Muscle layer of colon (tissue), 2 donors: ENCODE measurements at regions not wholly inside any gene's neighbourhood (a gene's known extent, or its start where the extent isn't known, plus 50 kb on each side); places are given as distances from the start of the nearest gene placed in this dataset.

Experiments used
- H3K27ac ChIP-seq: one replicate; pipeline ENCODE4 v1.7.0; 2013; ENCODE audit warnings: low read depth, mild to moderate bottlenecking, low read length, moderate library complexity
- H3K27me3 ChIP-seq, 2 donors: one replicate each; pipeline ENCODE4 v1.7.0; 2013; ENCODE audit warnings: low read length in 2 of 2, mild to moderate bottlenecking in 2 of 2; ENCODE audit not compliant: insufficient read depth in 2 of 2, control insufficient read depth in 1 of 2
- H3K36me3 ChIP-seq: one replicate; pipeline ENCODE4 v1.7.0; 2013; ENCODE audit warnings: mild to moderate bottlenecking, low read length; ENCODE audit not compliant: insufficient read depth
- H3K4me1 ChIP-seq: one replicate; pipeline ENCODE4 v1.7.0; 2013; ENCODE audit warnings: mild to moderate bottlenecking, low read length; ENCODE audit not compliant: insufficient read depth
- H3K4me3 ChIP-seq, 2 donors: one replicate each; pipeline ENCODE4 v1.7.0; 2013; ENCODE audit warnings: low read length in 2 of 2, low read depth in 1 of 2, mild to moderate bottlenecking in 1 of 2, moderate library complexity in 1 of 2
- H3K9ac ChIP-seq: one replicate; pipeline ENCODE4 v1.7.0; 2013; ENCODE audit warnings: low read length
- H3K9me3 ChIP-seq: one replicate; pipeline ENCODE4 v1.7.0; 2013; ENCODE audit warnings: mild to moderate bottlenecking, low read length
- donor health status: abdominal sarcoma.
- donor health status: Adenocarcinoma of cecum.

DNA sequence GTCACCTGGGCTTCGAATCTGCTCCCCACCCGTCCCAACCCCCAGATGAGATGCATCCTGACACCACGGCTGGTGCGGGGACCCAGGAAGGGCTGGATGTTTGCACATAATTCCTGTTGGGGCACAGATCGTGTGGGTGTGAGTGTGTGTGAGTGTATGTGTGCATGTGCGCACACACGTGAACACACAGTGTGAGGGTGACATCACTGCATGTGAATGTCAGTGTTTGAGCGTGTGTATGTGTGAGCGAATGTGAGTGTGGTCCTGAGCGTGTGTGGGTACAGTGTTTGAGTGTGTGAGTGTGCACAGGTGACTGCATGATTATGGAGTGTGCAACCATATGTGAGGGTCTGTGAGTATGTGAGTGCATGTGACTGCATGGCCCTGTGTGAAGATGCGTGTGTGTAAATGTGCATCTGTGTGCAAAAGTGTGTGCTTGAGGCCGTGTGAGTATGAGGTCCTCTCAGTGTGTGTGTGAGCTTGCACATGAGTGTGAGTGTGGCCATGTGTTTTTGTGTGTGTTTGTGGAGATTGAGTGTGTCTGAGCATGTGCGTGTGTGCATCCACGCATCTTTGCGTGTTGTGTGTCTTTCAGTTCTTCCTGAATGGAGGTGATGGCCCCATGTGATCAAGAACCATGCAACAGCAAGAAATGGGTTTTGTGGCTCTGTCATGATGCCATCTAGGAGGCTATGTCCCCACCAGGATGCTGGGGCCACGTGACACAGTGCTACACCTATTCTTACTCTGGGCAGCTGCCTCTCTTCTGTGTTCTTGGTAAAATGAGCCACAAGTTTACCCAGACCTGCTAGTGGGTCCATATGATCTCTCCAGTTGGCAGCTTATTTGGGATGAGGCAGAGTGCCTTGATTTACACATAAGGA is 70.5 kb upstream of the GCSH start:
- no peaks in the 10 kb centered on the region for H3K27me3 ChIP-seq
- no peaks in the 10 kb centered on the region for H3K4me1 ChIP-seq
- H3K9ac ChIP-seq = no peak overlapping the region
- no peak overlapping the region for H3K27ac ChIP-seq
- H3K4me3 ChIP-seq = no peak overlapping the region
- H3K9me3 ChIP-seq = no peaks in the 10 kb centered on the region
- H3K36me3 ChIP-seq = no peaks in the 10 kb centered on the region

DNA sequence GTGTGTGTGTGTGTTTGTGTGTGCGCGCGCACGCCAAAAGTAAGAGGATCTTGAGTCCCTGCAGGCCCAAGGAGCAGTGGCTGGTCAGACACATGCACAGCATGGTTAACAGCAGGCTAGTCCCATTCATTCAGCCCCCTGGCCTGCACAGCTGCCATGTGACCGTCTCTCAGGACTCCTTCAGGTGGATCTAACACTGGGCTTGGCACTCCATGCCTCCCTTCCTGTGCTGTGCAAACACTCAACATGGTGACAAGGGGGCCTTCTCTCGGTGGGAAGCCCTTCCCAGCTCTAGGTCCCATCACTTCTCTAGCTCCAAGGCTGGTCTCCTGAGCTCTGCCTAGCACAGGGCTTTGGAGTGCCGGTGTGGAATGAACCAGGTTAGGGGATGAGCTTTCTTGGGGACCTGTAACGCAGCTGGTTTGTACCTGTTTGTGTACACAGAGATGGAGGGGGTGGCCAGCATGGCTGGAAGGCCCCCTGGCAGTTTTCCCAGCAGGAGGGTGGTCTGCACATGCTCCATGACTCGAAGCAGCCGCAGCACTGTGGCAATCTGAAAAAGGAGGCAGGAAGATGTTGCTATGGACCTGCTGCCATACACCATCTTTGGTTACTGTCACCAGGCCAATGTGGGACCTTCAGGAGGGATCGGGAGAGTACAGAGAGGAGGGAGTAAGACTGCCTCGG is 69.4 kb upstream of the GCSH start:
- Histone ChIP-seq H3K4me3 (no peak overlapping the region), H3K9me3 (no peaks in the 10 kb centered on the region), H3K9ac (no peak overlapping the region), H3K27ac (no peak overlapping the region), H3K4me1 (no peaks in the 10 kb centered on the region), H3K36me3 (no peaks in the 10 kb centered on the region), H3K27me3 (no peaks in the 10 kb centered on the region)

DNA sequence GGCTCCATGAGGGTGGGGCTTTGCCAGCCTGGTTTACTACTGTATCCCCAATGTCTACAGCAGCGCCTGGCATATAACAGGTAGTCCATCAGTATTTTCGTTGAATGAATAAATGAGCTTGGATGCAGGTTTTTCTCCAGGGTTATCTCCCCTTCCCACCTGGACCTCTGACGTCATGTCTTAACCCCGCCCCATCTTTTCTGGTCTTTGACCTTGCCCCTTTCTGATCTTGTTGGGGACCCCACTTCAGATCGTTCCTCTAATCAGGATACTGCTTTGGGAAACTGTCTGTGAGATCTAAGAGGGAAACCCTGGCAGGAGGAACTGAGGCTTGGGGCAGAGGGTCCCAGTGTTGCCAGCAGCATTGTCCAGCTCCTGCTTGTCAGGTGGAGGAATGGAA is 68.8 kb upstream of the GCSH start:
- Histone ChIP-seq H3K4me3 (no peak overlapping the region), H3K4me1 (no peaks in the 10 kb centered on the region), H3K27me3 (no peaks in the 10 kb centered on the region), H3K9me3 (no peaks in the 10 kb centered on the region), H3K9ac (no peak overlapping the region), H3K27ac (no peak overlapping the region), H3K36me3 (no peaks in the 10 kb centered on the region)

DNA sequence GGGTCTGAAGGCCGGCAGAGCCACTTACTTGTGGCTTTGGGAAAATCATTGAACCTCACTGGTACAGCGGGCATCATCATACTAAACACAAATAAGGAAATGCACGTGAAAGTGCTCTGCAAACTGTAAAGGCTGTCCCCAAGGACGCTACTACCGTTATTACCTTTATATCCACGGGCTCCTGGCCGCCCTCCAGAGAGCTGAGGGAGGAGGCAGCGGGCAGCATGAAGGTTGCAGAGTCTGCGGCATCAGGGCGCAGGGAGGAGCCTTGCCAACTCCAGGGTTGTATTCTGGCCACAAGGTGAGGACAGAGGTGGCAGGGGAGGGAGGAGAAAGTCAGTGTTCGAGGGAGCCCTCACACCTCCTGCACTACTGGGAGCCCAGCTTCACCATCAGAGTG is 68.3 kb upstream of the GCSH start:
- no peaks in the 10 kb centered on the region for H3K4me1 ChIP-seq
- H3K27ac ChIP-seq = no peak overlapping the region
- no peaks in the 10 kb centered on the region for H3K9me3 ChIP-seq
- no peaks in the 10 kb centered on the region for H3K27me3 ChIP-seq
- no peaks in the 10 kb centered on the region for H3K36me3 ChIP-seq
- no peak overlapping the region for H3K9ac ChIP-seq
- no peak overlapping the region for H3K4me3 ChIP-seq

DNA sequence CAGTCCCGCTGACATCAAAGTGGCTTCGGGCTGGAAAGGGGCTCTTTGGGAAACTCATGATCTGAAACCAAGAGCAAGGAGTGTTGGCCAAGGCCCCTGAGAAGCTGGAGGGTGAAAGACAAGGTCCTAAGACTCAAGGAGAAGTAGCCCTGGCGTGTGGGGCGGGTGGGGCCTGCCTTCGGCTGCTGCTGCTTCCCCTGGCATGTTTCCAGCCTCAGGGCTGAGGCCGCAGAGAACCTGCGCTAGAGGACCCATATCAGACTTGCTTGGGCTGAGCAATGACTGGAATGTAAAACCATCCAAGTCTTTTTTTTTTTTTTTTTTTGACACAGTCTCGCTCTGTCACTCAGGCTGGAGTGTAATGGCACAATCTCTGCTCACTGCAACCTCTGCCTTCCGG is 67.5 kb upstream of the GCSH start:
- Histone ChIP-seq H3K9ac (no peak overlapping the region), H3K27me3 (no peaks in the 10 kb centered on the region), H3K36me3 (no peaks in the 10 kb centered on the region), H3K27ac (no peak overlapping the region), H3K4me1 (no peaks in the 10 kb centered on the region), H3K9me3 (no peaks in the 10 kb centered on the region), H3K4me3 (no peak overlapping the region)

DNA sequence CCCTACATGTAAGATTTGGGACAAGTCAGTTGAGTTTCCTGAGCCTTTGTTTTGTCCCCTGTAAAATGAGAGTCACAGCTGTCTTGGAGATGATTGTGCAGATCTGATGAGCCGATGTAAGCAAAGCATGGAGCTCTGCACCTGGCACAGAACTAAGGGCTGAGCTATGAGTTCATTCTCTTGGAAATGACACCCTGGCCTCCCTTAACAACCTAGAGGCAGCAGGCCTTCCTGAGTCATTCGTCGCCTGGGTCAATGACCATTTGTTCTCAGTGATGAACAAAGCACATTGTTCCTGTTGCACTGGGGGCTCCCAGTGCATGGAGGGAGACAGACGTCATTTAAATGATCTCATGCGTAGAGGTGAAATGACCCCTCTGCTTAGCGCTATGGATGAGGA is 62.8 kb upstream of the GCSH start:
- Histone ChIP-seq H3K4me1 (no peaks in the 10 kb centered on the region), H3K27me3 (no peaks in the 10 kb centered on the region), H3K9ac (no peak overlapping the region), H3K27ac (no peak overlapping the region), H3K4me3 (no peak overlapping the region), H3K9me3 (no peaks in the 10 kb centered on the region), H3K36me3 (no peaks in the 10 kb centered on the region)

DNA sequence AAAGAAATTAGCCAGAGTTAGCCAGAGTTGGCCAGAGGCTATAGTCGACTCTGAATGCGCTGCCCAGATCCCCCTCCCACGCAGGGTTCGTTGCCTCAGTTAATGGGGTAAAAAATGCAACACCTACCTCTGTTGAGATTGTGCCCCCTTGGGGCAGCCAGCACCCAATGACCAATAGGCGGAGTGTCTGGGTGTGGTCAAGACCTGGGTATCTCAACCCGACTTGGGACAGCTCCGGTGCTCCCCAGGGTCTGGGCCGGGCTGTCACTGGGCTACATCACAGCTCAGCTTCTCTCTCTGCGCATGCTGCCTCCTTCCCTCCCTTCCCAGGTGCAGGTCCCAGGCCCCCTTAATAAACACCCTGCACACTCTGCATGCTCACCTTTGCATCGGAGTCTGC is 59.6 kb upstream of the GCSH start:
- no peak overlapping the region for H3K4me3 ChIP-seq
- H3K9ac ChIP-seq = no peak overlapping the region
- H3K27me3 ChIP-seq = no peaks in the 10 kb centered on the region
- no peaks in the 10 kb centered on the region for H3K4me1 ChIP-seq
- H3K36me3 ChIP-seq = no peaks in the 10 kb centered on the region
- no peak overlapping the region for H3K27ac ChIP-seq
- H3K9me3 ChIP-seq = no peaks in the 10 kb centered on the region

DNA sequence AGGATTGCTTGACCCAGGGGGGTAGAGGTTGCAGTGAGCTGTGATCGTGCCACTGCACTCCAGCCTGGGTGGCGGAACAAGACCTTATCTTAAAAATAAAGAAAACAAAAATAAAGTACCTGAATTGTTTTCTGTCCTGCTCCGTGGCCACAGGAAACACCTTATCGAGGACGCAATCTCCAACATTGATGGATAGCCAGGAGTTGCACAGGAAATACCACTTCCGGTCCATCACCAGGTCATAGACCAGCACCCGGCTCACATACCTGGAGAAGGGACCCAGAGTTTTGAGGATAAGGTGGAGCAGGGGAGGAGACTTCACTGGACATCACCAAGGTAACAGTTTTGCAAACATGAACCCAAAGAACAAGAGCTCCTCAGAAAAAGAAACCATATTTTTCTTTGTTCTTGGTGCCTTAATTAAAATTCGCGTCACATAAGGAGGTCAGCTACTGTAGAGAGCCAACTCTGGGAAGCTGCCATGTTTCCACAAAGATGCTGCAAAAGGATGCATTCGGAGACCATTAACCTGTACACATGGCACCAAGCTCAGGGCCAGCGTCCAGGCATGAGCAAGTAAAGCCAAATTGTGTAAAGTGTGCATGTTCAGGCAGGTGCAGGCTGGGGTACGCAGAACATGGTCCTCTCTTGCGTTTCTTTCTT is 55.6 kb upstream of the GCSH start:
- no peak overlapping the region for H3K4me3 ChIP-seq
- H3K27me3 ChIP-seq = no peaks in the 10 kb centered on the region
- H3K9me3 ChIP-seq = no peaks in the 10 kb centered on the region
- H3K27ac ChIP-seq = no peak overlapping the region
- no peaks in the 10 kb centered on the region for H3K4me1 ChIP-seq
- no peak overlapping the region for H3K9ac ChIP-seq
- no peaks in the 10 kb centered on the region for H3K36me3 ChIP-seq

DNA sequence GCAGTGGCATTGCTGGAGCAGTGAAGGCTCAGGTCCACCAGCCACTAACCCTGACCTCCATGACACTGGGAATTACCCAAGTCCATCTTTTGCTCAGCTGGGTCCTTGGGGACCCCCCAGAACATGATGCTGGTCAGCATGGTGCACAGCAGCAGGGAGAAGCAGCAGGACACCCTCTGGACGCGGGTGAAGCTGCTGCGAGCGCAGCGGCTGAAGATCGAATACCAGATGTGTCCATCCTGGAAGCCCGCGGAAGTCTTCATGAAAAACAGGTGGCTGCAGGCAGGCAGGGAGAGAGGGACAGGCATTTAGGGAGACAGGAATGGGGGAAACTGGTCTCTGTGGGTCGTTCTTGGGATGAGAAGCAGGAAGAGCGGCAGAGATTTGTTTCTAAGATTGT is 53.4 kb upstream of the GCSH start:
- H3K9ac ChIP-seq = no peak overlapping the region
- no peaks in the 10 kb centered on the region for H3K9me3 ChIP-seq
- H3K27me3 ChIP-seq = no peaks in the 10 kb centered on the region
- no peaks in the 10 kb centered on the region for H3K36me3 ChIP-seq
- no peak overlapping the region for H3K4me3 ChIP-seq
- H3K4me1 ChIP-seq = no peaks in the 10 kb centered on the region
- no peak overlapping the region for H3K27ac ChIP-seq

DNA sequence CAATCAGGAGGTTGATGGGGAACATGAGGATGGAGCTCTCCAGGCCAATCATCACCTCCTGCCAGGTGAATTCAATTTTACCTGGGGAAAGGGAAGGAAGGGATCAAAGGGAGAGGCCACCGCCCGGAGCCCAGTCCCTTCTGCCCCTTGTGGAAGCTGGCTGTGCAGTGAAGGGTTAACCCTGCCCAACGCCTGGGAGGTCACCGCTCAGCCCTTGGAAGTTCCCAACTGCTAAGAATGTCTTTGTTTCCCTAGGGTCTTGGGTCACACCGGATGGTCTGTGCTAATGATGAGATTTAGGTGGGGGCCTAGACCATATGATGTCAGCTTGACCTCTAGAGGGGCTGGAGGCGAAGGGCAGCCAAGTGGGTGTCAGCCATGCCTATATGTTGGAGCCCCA is 52.1 kb upstream of the GCSH start:
- Histone ChIP-seq H3K4me1 (no peaks in the 10 kb centered on the region), H3K9ac (no peak overlapping the region), H3K36me3 (no peaks in the 10 kb centered on the region), H3K9me3 (no peaks in the 10 kb centered on the region), H3K27ac (no peak overlapping the region), H3K4me3 (no peak overlapping the region), H3K27me3 (no peaks in the 10 kb centered on the region)
